NOMO-1 treated with dmso at 0.1 percent for 144 hours (cell line): ENCODE measurements at regions not wholly inside any gene's neighbourhood (a gene's known extent, or its start where the extent isn't known, plus 50 kb on each side); places are given as distances from the start of the nearest gene placed in this dataset.

Source experiments
- DNase-seq: peaks from one replicate; lab custom pipeline; 2025; ENCODE audit not compliant: unreplicated experiment; lab: John Stamatoyannopoulos, UW

- DNase-seq: no peak
Measured at GRCh38 chr13:62704875-62705274, 1289.2 kb upstream of the PCDH20 start.

GRCh38 chr13:62702502-62702901 lies 1286.9 kb upstream of the PCDH20 start:
- no peak for DNase-seq

DNA sequence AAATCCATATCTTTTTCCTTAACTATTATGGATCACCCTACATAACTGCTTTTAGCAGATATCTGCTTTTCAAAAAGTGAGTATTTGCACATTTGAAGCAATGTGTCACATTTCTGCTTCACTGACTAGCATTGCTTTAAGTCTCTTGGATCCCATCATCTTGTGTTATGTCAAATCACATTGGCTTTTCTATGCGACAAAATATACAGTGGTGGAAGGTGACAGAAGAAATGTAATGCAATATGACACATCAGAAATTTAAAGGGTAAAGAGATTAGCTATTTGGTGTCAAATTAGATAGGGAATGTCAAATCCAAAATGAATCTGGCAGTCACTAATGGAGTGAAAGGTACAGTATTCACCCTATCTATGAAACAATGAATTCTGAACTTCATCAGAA lies 1282.1 kb upstream of the PCDH20 start:
- no peak for DNase-seq

GRCh38 chr13:62696490-62696889 lies 1280.8 kb upstream of the PCDH20 start:
- DNase-seq: no peak

- DNase-seq: no peak
Measured at GRCh38 chr13:62687732-62688131, 1272.1 kb upstream of the PCDH20 start.

- DNase-seq: no peak
Measured at GRCh38 chr13:62684359-62684758, 1268.7 kb upstream of the PCDH20 start.

- no peak for DNase-seq
Measured at GRCh38 chr13:62682788-62683187, 1267.1 kb upstream of the PCDH20 start.

- DNase-seq: no peak
Measured at GRCh38 chr13:62678039-62678438, 1262.4 kb upstream of the PCDH20 start.

DNA sequence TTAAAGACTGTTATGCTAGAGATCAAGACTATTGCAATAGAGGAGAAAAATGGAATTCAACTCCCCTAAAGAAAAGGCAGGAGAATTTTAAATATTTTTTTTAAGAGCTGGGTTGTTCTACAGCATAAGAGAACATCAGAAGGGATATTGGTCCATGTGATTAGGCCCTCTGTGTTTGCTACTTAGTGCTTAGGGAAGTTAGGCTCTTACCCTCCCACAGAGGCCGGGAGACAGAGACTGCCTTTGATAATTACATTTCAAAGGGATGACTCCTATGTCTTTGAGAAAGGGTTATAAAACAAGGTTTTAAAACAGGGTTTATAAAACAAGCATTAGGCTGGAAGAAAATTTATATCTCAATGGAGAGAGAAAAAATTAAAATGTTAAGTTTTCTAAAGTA lies 1248.1 kb upstream of the PCDH20 start:
- no peak for DNase-seq

DNA sequence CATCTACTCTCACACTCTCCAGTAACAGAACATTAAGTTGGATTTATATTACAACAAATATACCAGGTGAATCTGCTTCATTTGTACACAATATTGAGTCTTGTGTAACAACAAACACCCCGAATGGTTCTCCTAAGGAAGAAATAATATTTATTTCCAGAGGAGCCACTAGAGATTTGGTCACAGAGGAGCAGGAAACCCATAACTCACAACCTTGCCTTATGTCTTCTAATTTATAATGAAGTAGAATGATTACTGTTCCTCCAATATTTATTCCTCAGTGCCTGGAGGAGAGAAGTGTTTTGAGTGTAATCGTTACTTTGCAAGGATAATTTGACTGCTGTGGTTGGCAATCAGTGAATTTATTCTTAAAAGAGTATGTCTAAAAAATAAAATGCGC lies 1243.7 kb upstream of the PCDH20 start:
- DNase-seq: no peak

GRCh38 chr13:62653371-62653770 lies 1237.7 kb upstream of the PCDH20 start:
- no peak for DNase-seq

- no peak for DNase-seq
Measured at GRCh38 chr13:62643799-62644524, 1228.3 kb upstream of the PCDH20 start.

DNA sequence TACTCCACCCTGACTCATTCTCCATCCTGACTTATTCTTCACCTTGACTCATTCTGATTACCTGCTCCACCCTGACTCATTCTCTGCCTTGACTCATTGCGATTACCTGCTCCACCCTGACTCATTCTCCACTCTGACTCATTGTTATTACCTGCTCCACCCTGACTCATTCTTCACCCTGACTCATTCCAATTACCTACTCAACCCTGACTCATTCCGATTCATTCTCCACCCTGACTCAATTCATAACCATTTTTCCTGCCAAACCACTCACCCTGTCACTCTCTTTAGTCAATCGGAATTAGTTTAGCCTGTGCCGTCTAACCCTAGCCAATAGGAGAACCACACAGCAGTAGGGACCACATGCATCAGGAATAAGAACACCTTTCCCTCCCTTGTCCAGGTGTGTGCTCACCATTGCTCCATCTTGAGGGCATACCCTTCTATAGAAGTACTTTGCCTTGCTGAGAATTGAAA lies 1227.4 kb upstream of the PCDH20 start:
- DNase-seq: no peak

GRCh38 chr13:62635161-62635560 lies 1219.5 kb upstream of the PCDH20 start:
- no peak for DNase-seq

DNA sequence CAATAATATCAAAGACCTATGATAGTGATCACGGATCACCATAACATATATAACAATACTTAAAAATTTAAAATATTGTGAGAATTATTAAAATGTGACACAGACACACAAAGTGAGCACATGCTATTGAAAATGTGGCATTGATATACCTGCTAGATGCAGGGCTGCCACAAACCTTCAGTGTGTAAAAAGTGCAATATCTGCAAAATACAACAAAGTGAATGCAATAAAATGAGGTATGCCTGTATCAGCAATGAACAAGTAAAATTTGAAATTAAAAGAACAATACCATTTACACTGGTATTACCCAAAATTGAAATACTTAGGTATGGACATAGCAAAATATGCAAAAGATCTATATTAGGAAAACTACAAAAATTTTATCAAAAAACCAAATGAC lies 1217.8 kb upstream of the PCDH20 start:
- no peak for DNase-seq

- DNase-seq: no peak
Measured at GRCh38 chr13:62631619-62632018, 1216.0 kb upstream of the PCDH20 start.

GRCh38 chr13:62631124-62631523 lies 1215.5 kb upstream of the PCDH20 start:
- no peak for DNase-seq

DNA sequence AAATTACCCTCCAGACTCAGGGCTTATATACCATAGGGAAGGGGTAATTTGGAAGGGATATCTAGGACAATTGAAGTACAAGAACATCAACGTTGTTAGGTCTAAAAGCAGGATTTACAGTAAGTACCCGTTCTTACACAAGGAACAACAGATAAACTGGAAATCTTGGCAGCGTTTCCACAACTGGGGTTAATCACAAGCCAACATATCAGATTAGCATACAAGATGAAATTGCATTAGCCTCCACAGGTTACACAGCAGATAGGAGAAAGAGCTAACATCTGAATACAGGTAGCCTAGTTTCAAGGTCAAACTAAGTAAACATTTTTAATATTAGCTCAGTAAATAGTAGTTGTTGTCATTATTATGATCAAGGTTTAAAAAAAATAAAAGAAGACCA lies 1214.0 kb upstream of the PCDH20 start:
- DNase-seq: no peak

- no peak for DNase-seq
Measured at GRCh38 chr13:62627226-62627625, 1211.6 kb upstream of the PCDH20 start.

DNA sequence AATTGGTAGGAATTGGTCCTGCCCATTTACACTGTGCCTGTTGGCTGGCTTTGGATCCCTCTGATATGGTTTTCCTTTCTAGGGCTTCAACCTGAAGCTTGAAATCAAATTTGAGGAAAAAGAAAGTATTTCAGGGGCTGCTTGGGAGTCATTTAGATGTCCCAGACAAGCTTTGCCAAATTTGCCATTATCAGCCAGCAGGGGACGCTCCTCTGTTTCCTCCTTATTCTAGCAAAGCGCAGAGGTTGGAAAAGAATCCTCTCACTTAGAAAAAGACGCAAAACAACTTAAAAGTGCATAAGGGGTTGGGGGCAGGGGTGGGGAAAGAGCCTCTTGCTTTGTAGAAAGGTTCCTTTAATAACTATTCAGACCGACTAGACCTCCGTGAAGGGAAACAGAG lies 1211.1 kb upstream of the PCDH20 start:
- DNase-seq: no peak

- no peak for DNase-seq
Measured at GRCh38 chr13:62625214-62625881, 1209.7 kb upstream of the PCDH20 start.

- no peak for DNase-seq
Measured at GRCh38 chr13:62613819-62614218, 1198.2 kb upstream of the PCDH20 start.

- no peak for DNase-seq
Measured at GRCh38 chr13:62611343-62611742, 1195.7 kb upstream of the PCDH20 start.
